ENCODE measurements at regions not wholly inside any gene's neighbourhood (a gene's known extent, or its start where the extent isn't known, plus 50 kb on each side); places are given as distances from the start of the nearest gene placed in this dataset.

DNA sequence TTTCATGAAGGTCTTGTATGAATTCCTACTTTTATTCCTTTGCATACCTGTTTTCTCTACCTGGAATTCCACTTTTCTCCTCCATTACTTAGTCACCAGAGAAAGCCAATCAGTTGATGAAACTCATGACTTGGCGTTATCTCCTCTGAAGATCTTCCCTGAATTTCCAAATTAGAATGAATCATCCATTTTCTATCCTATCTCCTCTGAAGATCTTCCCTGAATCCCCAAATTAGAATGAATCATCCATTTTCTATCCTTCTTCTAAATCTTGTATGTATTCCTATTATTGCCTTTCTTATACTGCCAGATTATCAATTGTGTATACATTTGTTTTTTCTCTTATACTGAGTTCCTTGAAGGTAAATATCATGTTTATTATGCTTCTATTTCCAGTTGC, 440.4 kb downstream of the CCDC85A start:
- H3K79me2 ChIP-seq (ENCODE audit: control insufficient read depth, insufficient read depth, low read length): no peaks in the 10 kb centered on the region
- DNase-seq (ENCODE audit: low read depth, low spot score) (no peak), FAIRE-seq (no peak)
- H3K27me3 ChIP-seq (ENCODE audit: control insufficient read depth in 2 of 2, insufficient read depth in 2 of 2, low read length in 2 of 2): no peaks in the 10 kb centered on the region
- H3K9me1 ChIP-seq (replicated peaks; ENCODE audit: control insufficient read depth, extremely low read depth, insufficient read depth, low read length): no peaks in the 10 kb centered on the region
- H3K4me1 ChIP-seq (ENCODE audit: control insufficient read depth, extremely low read depth, insufficient read depth, low read length): no peaks in the 10 kb centered on the region
- dilution Hi-C loops (cut with MboI; ENCODE audit: extremely low pct_ligation_motif_present, low sequenced_read_pairs) (no loop called here), intact Hi-C loops (cut with micrococcal nuclease) (no loop called here)
- ChIA-PET CTCF (no interaction called here), POLR2A (no interaction called here)
- no peaks in the 10 kb centered on the region for H3K9me3 ChIP-seq (replicated peaks; ENCODE audit: control insufficient read depth, insufficient read depth, low read length)
- H3K27ac ChIP-seq (ENCODE audit: insufficient read depth, low read depth, low read length): no peak overlapping the region
- H2AFZ ChIP-seq (ENCODE audit: low read depth, low read length): no peak overlapping the region
- no peaks in the 10 kb centered on the region for H4K20me1 ChIP-seq (replicated peaks; ENCODE audit: control insufficient read depth, extremely low read depth, insufficient read depth, low read length)
- TF ChIP-seq JUN (IDR thresholded peaks at IDR 0.05; ENCODE audit: borderline replicate concordance, insufficient read depth, insufficient read length, low read depth): no peak
- no peak overlapping the region for H3K4me2 ChIP-seq (ENCODE audit: insufficient read depth, low read length)
- H3K36me3 ChIP-seq (ENCODE audit: control insufficient read depth in 2 of 2, extremely low read depth in 1 of 2, insufficient read depth in 2 of 2, low read length in 2 of 2): no peaks in the 10 kb centered on the region
- no peak overlapping the region for H3K9ac ChIP-seq (replicated peaks; ENCODE audit: extremely low read depth, insufficient read depth, low read length)
- no TSS peak for BruUV-seq (replicated peaks)
- no peak overlapping the region for H3K4me3 ChIP-seq (replicated peaks in 1 of 3; ENCODE audit: insufficient read depth in 1 of 3, low read depth in 1 of 3, low read length in 3 of 3)

DNA sequence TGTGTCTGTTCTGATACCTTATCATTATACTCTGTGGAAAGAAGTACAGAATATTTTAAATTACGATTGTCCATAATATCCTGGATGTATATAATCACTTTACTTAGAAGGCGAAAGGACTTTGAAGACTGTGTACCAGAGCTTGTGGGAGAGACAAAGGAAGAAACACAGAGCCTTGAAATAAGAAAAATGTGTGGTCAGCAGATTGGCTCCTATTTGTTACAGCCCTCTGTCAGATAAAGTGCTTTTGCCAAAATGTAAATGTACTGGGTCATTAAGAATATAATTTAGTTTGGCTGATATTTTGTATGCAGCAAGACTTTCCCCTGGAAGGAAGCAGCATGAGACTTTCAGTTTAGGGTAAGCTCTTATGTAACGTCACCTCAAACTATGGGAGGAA, 443.1 kb downstream of the CCDC85A start:
- no peaks in the 10 kb centered on the region for H4K20me1 ChIP-seq (replicated peaks; ENCODE audit: control insufficient read depth, extremely low read depth, insufficient read depth, low read length)
- intact Hi-C loops (cut with micrococcal nuclease) (no loop called here), dilution Hi-C loops (cut with MboI; ENCODE audit: extremely low pct_ligation_motif_present, low sequenced_read_pairs) (no loop called here)
- no peaks in the 10 kb centered on the region for H3K36me3 ChIP-seq (ENCODE audit: control insufficient read depth in 2 of 2, extremely low read depth in 1 of 2, insufficient read depth in 2 of 2, low read length in 2 of 2)
- H3K27me3 ChIP-seq (ENCODE audit: control insufficient read depth in 2 of 2, insufficient read depth in 2 of 2, low read length in 2 of 2): no peaks in the 10 kb centered on the region
- H3K4me1 ChIP-seq (ENCODE audit: control insufficient read depth, extremely low read depth, insufficient read depth, low read length): no peaks in the 10 kb centered on the region
- H3K9me3 ChIP-seq (replicated peaks; ENCODE audit: control insufficient read depth, insufficient read depth, low read length): no peaks in the 10 kb centered on the region
- POLR2A ChIA-PET: no interaction called here
- no peaks in the 10 kb centered on the region for H3K79me2 ChIP-seq (ENCODE audit: control insufficient read depth, insufficient read depth, low read length)
- no peak overlapping the region for H3K4me3 ChIP-seq (replicated peaks in 1 of 3; ENCODE audit: insufficient read depth in 1 of 3, low read depth in 1 of 3, low read length in 3 of 3)
- H2AFZ ChIP-seq (ENCODE audit: low read depth, low read length): no peak overlapping the region
- H3K4me2 ChIP-seq (ENCODE audit: insufficient read depth, low read length): no peak overlapping the region
- no TSS peak for BruUV-seq (replicated peaks)
- DNase-seq (ENCODE audit: low read depth, low spot score): no peak
- no peak for FAIRE-seq
- H3K27ac ChIP-seq (ENCODE audit: insufficient read depth, low read depth, low read length): no peak overlapping the region
- H3K9me1 ChIP-seq (replicated peaks; ENCODE audit: control insufficient read depth, extremely low read depth, insufficient read depth, low read length): no peaks in the 10 kb centered on the region
- CTCF ChIA-PET: interaction anchor here (1.4 kb wide), 1 partner anchor 17 kb away, joined by 4 read pairs; no protein-coding TSS in a partner anchor
- TF ChIP-seq GATA2 (IDR thresholded peaks at IDR 0.05; ENCODE audit: insufficient read depth, insufficient read length, low read depth, low read length) (no peak), POLR2AphosphoS5 (IDR thresholded peaks at IDR 0.05; ENCODE audit: insufficient read depth, low read depth, low read length) (no peak), EZH2 (IDR thresholded peaks at IDR 0.05; ENCODE audit: borderline replicate concordance, low read depth, low read length, severe bottlenecking) (no peak), POLR2A (IDR thresholded peaks at IDR 0.05; ENCODE audit: low read depth, low read length) (no peak), FOS (IDR thresholded peaks at IDR 0.05; ENCODE audit: borderline replicate concordance, insufficient read depth, low read length) (no peak), JUN (IDR thresholded peaks at IDR 0.05; ENCODE audit: borderline replicate concordance, insufficient read depth, insufficient read length, low read depth) (no peak), MYC (IDR thresholded peaks at IDR 0.05; ENCODE audit: low read depth, low read length) (no peak)
- TF ChIP-seq, protein P1, sequence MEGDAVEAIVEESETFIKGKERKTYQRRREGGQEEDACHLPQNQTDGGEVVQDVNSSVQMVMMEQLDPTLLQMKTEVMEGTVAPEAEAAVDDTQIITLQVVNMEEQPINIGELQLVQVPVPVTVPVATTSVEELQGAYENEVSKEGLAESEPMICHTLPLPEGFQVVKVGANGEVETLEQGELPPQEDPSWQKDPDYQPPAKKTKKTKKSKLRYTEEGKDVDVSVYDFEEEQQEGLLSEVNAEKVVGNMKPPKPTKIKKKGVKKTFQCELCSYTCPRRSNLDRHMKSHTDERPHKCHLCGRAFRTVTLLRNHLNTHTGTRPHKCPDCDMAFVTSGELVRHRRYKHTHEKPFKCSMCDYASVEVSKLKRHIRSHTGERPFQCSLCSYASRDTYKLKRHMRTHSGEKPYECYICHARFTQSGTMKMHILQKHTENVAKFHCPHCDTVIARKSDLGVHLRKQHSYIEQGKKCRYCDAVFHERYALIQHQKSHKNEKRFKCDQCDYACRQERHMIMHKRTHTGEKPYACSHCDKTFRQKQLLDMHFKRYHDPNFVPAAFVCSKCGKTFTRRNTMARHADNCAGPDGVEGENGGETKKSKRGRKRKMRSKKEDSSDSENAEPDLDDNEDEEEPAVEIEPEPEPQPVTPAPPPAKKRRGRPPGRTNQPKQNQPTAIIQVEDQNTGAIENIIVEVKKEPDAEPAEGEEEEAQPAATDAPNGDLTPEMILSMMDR (IDR thresholded peaks at IDR 0.05; ENCODE audit: extremely low read depth in 1 of 2, insufficient read depth in 1 of 2, low read depth in 1 of 2, low read length in 2 of 2): no peak
- TF ChIP-seq, protein P2, sequence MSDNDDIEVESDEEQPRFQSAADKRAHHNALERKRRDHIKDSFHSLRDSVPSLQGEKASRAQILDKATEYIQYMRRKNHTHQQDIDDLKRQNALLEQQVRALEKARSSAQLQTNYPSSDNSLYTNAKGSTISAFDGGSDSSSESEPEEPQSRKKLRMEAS (IDR thresholded peaks at IDR 0.05; ENCODE audit: insufficient read depth, insufficient read length): no peak
- H3K9ac ChIP-seq (replicated peaks; ENCODE audit: extremely low read depth, insufficient read depth, low read length): no peak overlapping the region

Measured in endothelial cell of umbilical vein (primary cell).